ENCODE measurements at regions not wholly inside any gene's neighbourhood (a gene's known extent, or its start where the extent isn't known, plus 50 kb on each side); places are given as distances from the start of the nearest gene placed in this dataset.

DNA sequence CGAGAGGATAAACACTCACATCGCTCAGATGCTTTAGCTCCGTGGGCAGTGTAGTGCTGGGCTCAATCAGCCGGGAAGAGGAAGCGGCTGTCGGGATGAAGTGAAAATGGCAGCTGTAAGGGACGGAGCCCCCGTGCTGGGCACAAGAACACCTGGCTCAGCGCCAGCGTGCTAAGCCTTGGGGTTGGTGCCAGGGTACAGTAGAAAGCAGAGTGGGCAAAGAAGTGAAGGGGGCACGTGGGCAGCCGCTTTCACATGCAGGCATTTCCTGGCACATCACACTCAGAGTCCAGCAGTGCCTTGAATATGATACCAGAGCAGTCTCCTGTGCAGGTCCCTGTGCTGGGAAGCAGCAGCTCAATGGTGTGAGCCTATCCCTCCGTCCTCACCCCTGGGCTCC lies 51.1 kb upstream of the FOXF1 start:
- Mint-ChIP-seq H3K27me3 (peaks cover 6% of the 10 kb centered on the region), H3K36me3 (no peaks in the 10 kb centered on the region), H3K9me3 (peaks cover 5% of the 10 kb centered on the region), H3K27ac (no peak overlapping the region), H3K4me3 (no peak overlapping the region), H3K4me1 (no peaks in the 10 kb centered on the region)
- DNase-seq: no peak
